Vagina (tissue), 2 donors: ENCODE measurements at regions not wholly inside any gene's neighbourhood (a gene's known extent, or its start where the extent isn't known, plus 50 kb on each side); places are given as distances from the start of the nearest gene placed in this dataset.

ENCODE experiments used
- DNase-seq, 2 donors: peaks; one replicate each; pipeline ENCODE4 v3.0.0-alpha.2; 2017; ENCODE audit errors: extremely low spot score in 2 of 2
- H3K27ac ChIP-seq: fragments of 200-600 bp; sonication (generic); one replicate; pipeline ENCODE4 v1.5.1; 2019
- H3K27me3 ChIP-seq: fragments of 200-600 bp; sonication (generic); one replicate; pipeline ENCODE4 v1.5.1; 2019
- H3K36me3 ChIP-seq, 2 donors: fragments of 200-600 bp; sonication (generic); one replicate each; pipeline ENCODE4 v1.5.1; 2017 to 2019
- H3K4me1 ChIP-seq: fragments of 200-600 bp; sonication (generic); one replicate; pipeline ENCODE4 v1.5.1; 2019
- H3K4me3 ChIP-seq, 2 donors: fragments of 200-600 bp; sonication (generic); 1 replicate in 1 of 2; 2 replicates in 1 of 2; pipeline ENCODE4 v1.5.1; 2016 to 2019
- H3K9me3 ChIP-seq: fragments of 200-600 bp; sonication (generic); one replicate; pipeline ENCODE4 v1.5.1; 2019
- POLR2A ChIP-seq, 2 donors: fragments of 450-650 bp; IDR thresholded peaks; one replicate each; pipeline ENCODE4 v1.6.1; 2017; ENCODE audit warnings: antibody characterized with exemption in 2 of 2, mild to moderate bottlenecking in 2 of 2, moderate library complexity in 2 of 2
- POLR2AphosphoS5 ChIP-seq, 2 donors: sonication (generic); formaldehyde crosslinking; IDR thresholded peaks; one replicate each; pipeline ENCODE4 v1.9.0; 2017; ENCODE audit warnings: antibody characterized with exemption in 2 of 2, mild to moderate bottlenecking in 2 of 2, low read depth in 1 of 2; ENCODE audit not compliant: insufficient read depth in 1 of 2
- intact Hi-C: fragments of 100-400 bp; cut with DNase I; formaldehyde crosslinking; loops from one replicate; pipeline ENCODE4 v1.15.1; 2023
- TF ChIP-seq, protein P1 (sequence below), 3 experiments: fragments of 450-650 bp in 2 of 3; fragments of 200-600 bp in 1 of 3; sonication (generic) in 1 of 3; IDR thresholded peaks; one replicate each; pipeline ENCODE4 v1.5.1; 2017 to 2019; ENCODE audit warnings: antibody characterized with exemption in 3 of 3, mild to moderate bottlenecking in 2 of 3, moderate library complexity in 2 of 3

DNA sequence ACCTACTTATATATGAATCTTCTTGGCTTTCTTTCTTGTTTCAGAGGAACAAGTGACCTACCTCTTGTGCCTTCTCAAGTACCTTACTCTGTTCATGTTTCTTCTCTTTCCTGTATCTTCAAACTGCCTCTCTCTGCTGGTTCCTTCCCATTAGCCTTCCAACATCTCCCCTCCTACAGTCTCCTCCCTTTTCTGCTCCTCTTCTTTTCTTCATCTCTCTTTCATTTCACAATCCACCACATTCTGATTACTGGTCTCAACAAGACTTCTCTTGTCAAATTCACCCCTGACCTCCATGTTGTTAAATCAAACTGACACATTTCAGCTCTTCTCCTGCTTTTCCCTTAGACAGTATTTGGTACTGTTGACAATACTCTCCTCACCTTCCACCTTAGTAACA lies 95.6 kb downstream of the BRMS1L start:
- no peaks in the 10 kb centered on the region for H3K36me3 ChIP-seq
- intact Hi-C loops, result no loop called here
- H3K27ac ChIP-seq, result no peak overlapping the region
- DNase-seq, result no peak
- TF ChIP-seq, protein P1, sequence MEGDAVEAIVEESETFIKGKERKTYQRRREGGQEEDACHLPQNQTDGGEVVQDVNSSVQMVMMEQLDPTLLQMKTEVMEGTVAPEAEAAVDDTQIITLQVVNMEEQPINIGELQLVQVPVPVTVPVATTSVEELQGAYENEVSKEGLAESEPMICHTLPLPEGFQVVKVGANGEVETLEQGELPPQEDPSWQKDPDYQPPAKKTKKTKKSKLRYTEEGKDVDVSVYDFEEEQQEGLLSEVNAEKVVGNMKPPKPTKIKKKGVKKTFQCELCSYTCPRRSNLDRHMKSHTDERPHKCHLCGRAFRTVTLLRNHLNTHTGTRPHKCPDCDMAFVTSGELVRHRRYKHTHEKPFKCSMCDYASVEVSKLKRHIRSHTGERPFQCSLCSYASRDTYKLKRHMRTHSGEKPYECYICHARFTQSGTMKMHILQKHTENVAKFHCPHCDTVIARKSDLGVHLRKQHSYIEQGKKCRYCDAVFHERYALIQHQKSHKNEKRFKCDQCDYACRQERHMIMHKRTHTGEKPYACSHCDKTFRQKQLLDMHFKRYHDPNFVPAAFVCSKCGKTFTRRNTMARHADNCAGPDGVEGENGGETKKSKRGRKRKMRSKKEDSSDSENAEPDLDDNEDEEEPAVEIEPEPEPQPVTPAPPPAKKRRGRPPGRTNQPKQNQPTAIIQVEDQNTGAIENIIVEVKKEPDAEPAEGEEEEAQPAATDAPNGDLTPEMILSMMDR (IDR thresholded peaks at IDR 0.05), result no peak
- TF ChIP-seq POLR2AphosphoS5 (IDR thresholded peaks at IDR 0.05; ENCODE audit: insufficient read depth in 1 of 2, low read depth in 1 of 2), result no peak
- TF ChIP-seq POLR2A (IDR thresholded peaks at IDR 0.05), result no peak
- no peaks in the 10 kb centered on the region for H3K9me3 ChIP-seq
- no peak overlapping the region for H3K4me3 ChIP-seq
- H3K4me1 ChIP-seq, result no peaks in the 10 kb centered on the region
- H3K27me3 ChIP-seq, result no peaks in the 10 kb centered on the region
